Activated CD8-positive, alpha-beta T cell treated with anti-CD3 and anti-CD28 coated beads for 36 hours (primary cell): ENCODE measurements at regions not wholly inside any gene's neighbourhood (a gene's known extent, or its start where the extent isn't known, plus 50 kb on each side); places are given as distances from the start of the nearest gene placed in this dataset.

Experiments used
- ATAC-seq: fragments of 200-7000 bp; cut with Tn5 transposase; one replicate; pipeline ENCODE4 v1.10.0; 2021; ENCODE audit warnings: mild to moderate bottlenecking, moderate library complexity
- CTCF ChIA-PET: fragments of 350-600 bp; sonication (Branson Sonifier 250); formaldehyde crosslinking; loops from one replicate; lab custom pipeline; 2021; ENCODE audit warnings: antibody characterized with exemption; lab: Charles Lee
- POLR2A ChIA-PET: fragments of 350-600 bp; sonication (Branson Sonifier 250); formaldehyde crosslinking; loops from one replicate; lab custom pipeline; 2021; ENCODE audit warnings: antibody characterized with exemption; lab: Charles Lee
- DNase-seq: peaks from one replicate; pipeline ENCODE4 v3.0.0-alpha.2; 2020
- H3K27ac Mint-ChIP-seq: one replicate; pipeline ENCODE4 v1.8.0; 2021; ENCODE audit warnings: mild to moderate bottlenecking, mixed read lengths
- H3K27me3 Mint-ChIP-seq: one replicate; pipeline ENCODE4 v1.8.0; 2021; ENCODE audit warnings: mixed read lengths
- H3K36me3 Mint-ChIP-seq: one replicate; pipeline ENCODE4 v1.8.0; 2021; ENCODE audit warnings: low read depth, mixed read lengths
- H3K4me1 Mint-ChIP-seq: one replicate; pipeline ENCODE4 v1.8.0; 2021; ENCODE audit warnings: low read depth, mixed read lengths
- H3K4me3 Mint-ChIP-seq: one replicate; pipeline ENCODE4 v1.8.0; 2021; ENCODE audit warnings: mild to moderate bottlenecking, moderate library complexity, mixed read lengths
- H3K9me3 Mint-ChIP-seq: one replicate; pipeline ENCODE4 v1.8.0; 2021; ENCODE audit warnings: mixed read lengths
- CTCF ChIP-seq: fragments of 200-600 bp; IDR thresholded peaks from one replicate; pipeline ENCODE4 v1.8.0; 2022; ENCODE audit warnings: antibody characterized with exemption, mild to moderate bottlenecking
- intact Hi-C: fragments of 100-400 bp; cut with micrococcal nuclease; formaldehyde crosslinking; loops from one replicate; pipeline ENCODE4 v1.10.0; 2022

- intact Hi-C loops, result no loop called here
Measured at GRCh38 chr3:81416812-81417211, 344.6 kb downstream of the GBE1 start.

GRCh38 chr3:81406318-81406717 is 355.1 kb downstream of the GBE1 start:
- Mint-ChIP-seq H3K4me3 (no peak overlapping the region), H3K9me3 (no peaks in the 10 kb centered on the region), H3K36me3 (no peaks in the 10 kb centered on the region), H3K27me3 (no peaks in the 10 kb centered on the region), H3K4me1 (no peaks in the 10 kb centered on the region), H3K27ac (no peak overlapping the region)
- no peak for TF ChIP-seq CTCF
- no peak for ATAC-seq
- no peak for DNase-seq
- intact Hi-C loops, result no loop called here
- POLR2A ChIA-PET, result no interaction called here
- CTCF ChIA-PET, result no interaction called here

More at GRCh38 chr3:81416812-81417211, 344.6 kb downstream of the GBE1 start:
- H3K4me3 Mint-ChIP-seq, result no peak overlapping the region
- H3K4me1 Mint-ChIP-seq, result no peaks in the 10 kb centered on the region
- no peaks in the 10 kb centered on the region for H3K27me3 Mint-ChIP-seq
- H3K27ac Mint-ChIP-seq, result no peak overlapping the region
- ATAC-seq, result no peak
- DNase-seq, result no peak
- no peak for TF ChIP-seq CTCF
- POLR2A ChIA-PET, result no interaction called here
- no peaks in the 10 kb centered on the region for H3K36me3 Mint-ChIP-seq
- CTCF ChIA-PET, result no interaction called here
- no peaks in the 10 kb centered on the region for H3K9me3 Mint-ChIP-seq

GRCh38 chr3:81395739-81396513 is 365.5 kb downstream of the GBE1 start:
- ATAC-seq (no peak), DNase-seq (no peak)
- Mint-ChIP-seq H3K9me3 (no peaks in the 10 kb centered on the region), H3K36me3 (no peaks in the 10 kb centered on the region), H3K4me3 (no peak overlapping the region), H3K27ac (no peak overlapping the region), H3K27me3 (no peaks in the 10 kb centered on the region), H3K4me1 (no peaks in the 10 kb centered on the region)
- POLR2A ChIA-PET, result no interaction called here
- no peak for TF ChIP-seq CTCF
- CTCF ChIA-PET, result no interaction called here
- intact Hi-C loops, result no loop called here

- ChIA-PET POLR2A (no interaction called here), CTCF (no interaction called here)
- Mint-ChIP-seq H3K27me3 (no peaks in the 10 kb centered on the region), H3K27ac (no peak overlapping the region), H3K4me1 (no peaks in the 10 kb centered on the region), H3K9me3 (no peaks in the 10 kb centered on the region), H3K36me3 (no peaks in the 10 kb centered on the region), H3K4me3 (no peak overlapping the region)
- ATAC-seq (no peak), DNase-seq (no peak)
- intact Hi-C loops, result no loop called here
- no peak for TF ChIP-seq CTCF
Measured at GRCh38 chr3:81394651-81395524, 366.6 kb downstream of the GBE1 start.

GRCh38 chr3:81393251-81393650 is 368.2 kb downstream of the GBE1 start:
- no peak for ATAC-seq
- H3K4me1 Mint-ChIP-seq, result no peaks in the 10 kb centered on the region
- no peak overlapping the region for H3K27ac Mint-ChIP-seq
- H3K27me3 Mint-ChIP-seq, result no peaks in the 10 kb centered on the region
- H3K9me3 Mint-ChIP-seq, result no peaks in the 10 kb centered on the region
- TF ChIP-seq CTCF, result no peak
- no peak for DNase-seq
- ChIA-PET POLR2A (interaction anchor here (0.6 kb wide), 1 partner anchor 13 kb away, joined by 3 read pairs; no protein-coding TSS in a partner anchor), CTCF (no interaction called here)
- no peak overlapping the region for H3K4me3 Mint-ChIP-seq
- no peaks in the 10 kb centered on the region for H3K36me3 Mint-ChIP-seq
- intact Hi-C loops, result no loop called here
